ENCODE measurements at regions not wholly inside any gene's neighbourhood (a gene's known extent, or its start where the extent isn't known, plus 50 kb on each side); places are given as distances from the start of the nearest gene placed in this dataset.

GRCh38 chr9:81145331-81145963, 543.9 kb downstream of the TLE1 start:
- DNase-seq (ENCODE audit: low read depth, low spot score) (no peak), FAIRE-seq (no peak)
- H3K9me3 ChIP-seq (ENCODE audit: control insufficient read depth, low read depth, low read length) = no peaks in the 10 kb centered on the region
- H3K36me3 ChIP-seq (ENCODE audit: control insufficient read depth in 2 of 2, extremely low read depth in 1 of 2, insufficient read depth in 2 of 2, low read length in 2 of 2) = no peaks in the 10 kb centered on the region
- H3K9ac ChIP-seq (ENCODE audit: control insufficient read depth, extremely low read depth, insufficient read depth, low read length) = no peak overlapping the region
- no peaks in the 10 kb centered on the region for H3K79me2 ChIP-seq (ENCODE audit: control insufficient read depth, insufficient read depth, low read length)
- dilution Hi-C loops (cut with MboI; ENCODE audit: extremely low pct_ligation_motif_present, low sequenced_read_pairs) = no loop called here
- TF ChIP-seq EZH2 (IDR thresholded peaks at IDR 0.05; ENCODE audit: low read length) (no peak), CTCF (optimal IDR thresholded peaks at IDR 0.05 in 1 of 3, IDR thresholded peaks at IDR 0.05 in 1 of 3, conservative IDR thresholded peaks at IDR 0.05 in 1 of 3; ENCODE audit: extremely low read depth in 1 of 3, insufficient read depth in 2 of 3, low read length in 3 of 3) (no peak)
- no peak overlapping the region for H3K4me3 ChIP-seq (ENCODE audit: control insufficient read depth in 2 of 3, extremely low read depth in 1 of 3, insufficient read depth in 2 of 3, low read depth in 1 of 3, low read length in 3 of 3)
- H4K20me1 ChIP-seq (ENCODE audit: control insufficient read depth, extremely low read depth, insufficient read depth, low read length) = no peaks in the 10 kb centered on the region
- peaks cover 10% of the 10 kb centered on the region for H3K4me1 ChIP-seq (ENCODE audit: control insufficient read depth, extremely low read depth, insufficient read depth, low read length)
- no peaks in the 10 kb centered on the region for H3K9me1 ChIP-seq (ENCODE audit: control insufficient read depth, extremely low read depth, insufficient read depth, low read length)
- no peak overlapping the region for H2AFZ ChIP-seq (ENCODE audit: control insufficient read depth, low read length)
- no peak overlapping the region for H3K4me2 ChIP-seq (ENCODE audit: control insufficient read depth, extremely low read depth, insufficient read depth, low read depth, low read length)
- no peak overlapping the region for H3K27ac ChIP-seq (ENCODE audit: control insufficient read depth, insufficient read depth, low read length)
- no peaks in the 10 kb centered on the region for H3K27me3 ChIP-seq (ENCODE audit: control insufficient read depth, extremely low read depth, insufficient read depth, low read length)

GRCh38 chr9:81141961-81142360, 547.4 kb downstream of the TLE1 start:
- no peak overlapping the region for H3K4me3 ChIP-seq (ENCODE audit: control insufficient read depth in 2 of 3, extremely low read depth in 1 of 3, insufficient read depth in 2 of 3, low read depth in 1 of 3, low read length in 3 of 3)

More at GRCh38 chr9:81141961-81142360, 547.4 kb downstream of the TLE1 start:
- dilution Hi-C loops (cut with MboI; ENCODE audit: extremely low pct_ligation_motif_present, low sequenced_read_pairs) = no loop called here
- Histone ChIP-seq H3K9me1 (ENCODE audit: control insufficient read depth, extremely low read depth, insufficient read depth, low read length) (no peaks in the 10 kb centered on the region), H2AFZ (ENCODE audit: control insufficient read depth, low read length) (no peak overlapping the region), H3K9ac (ENCODE audit: control insufficient read depth, extremely low read depth, insufficient read depth, low read length) (no peak overlapping the region), H3K9me3 (ENCODE audit: control insufficient read depth, low read depth, low read length) (no peaks in the 10 kb centered on the region), H4K20me1 (ENCODE audit: control insufficient read depth, extremely low read depth, insufficient read depth, low read length) (no peaks in the 10 kb centered on the region), H3K4me2 (ENCODE audit: control insufficient read depth, extremely low read depth, insufficient read depth, low read depth, low read length) (no peak overlapping the region), H3K27ac (ENCODE audit: control insufficient read depth, insufficient read depth, low read length) (no peak overlapping the region), H3K27me3 (ENCODE audit: control insufficient read depth, extremely low read depth, insufficient read depth, low read length) (no peaks in the 10 kb centered on the region), H3K79me2 (ENCODE audit: control insufficient read depth, insufficient read depth, low read length) (no peaks in the 10 kb centered on the region), H3K4me1 (ENCODE audit: control insufficient read depth, extremely low read depth, insufficient read depth, low read length) (peaks cover 10% of the 10 kb centered on the region), H3K36me3 (ENCODE audit: control insufficient read depth in 2 of 2, extremely low read depth in 1 of 2, insufficient read depth in 2 of 2, low read length in 2 of 2) (no peaks in the 10 kb centered on the region)
- FAIRE-seq (no peak), DNase-seq (ENCODE audit: low read depth, low spot score) (no peak)
- no peak for TF ChIP-seq EZH2 (IDR thresholded peaks at IDR 0.05; ENCODE audit: low read length)
- no peak for TF ChIP-seq CTCF (optimal IDR thresholded peaks at IDR 0.05 in 1 of 3, IDR thresholded peaks at IDR 0.05 in 1 of 3, conservative IDR thresholded peaks at IDR 0.05 in 1 of 3; ENCODE audit: extremely low read depth in 1 of 3, insufficient read depth in 2 of 3, low read length in 3 of 3)
